Right lobe of liver (tissue), 4 donors: ENCODE measurements at regions not wholly inside any gene's neighbourhood (a gene's known extent, or its start where the extent isn't known, plus 50 kb on each side); places are given as distances from the start of the nearest gene placed in this dataset.

Source experiments
- CTCF ChIP-seq, 4 donors: fragments of 200-600 bp in 3 of 4; fragments of 450-650 bp in 1 of 4; IDR thresholded peaks; one replicate each; pipeline versions ENCODE4 v1.5.1 to v1.8.0; 2016 to 2022; ENCODE audit warnings: antibody characterized with exemption in 4 of 4, mild to moderate bottlenecking in 2 of 4
- POLR2A ChIP-seq: fragments of 450-650 bp; IDR thresholded peaks from one replicate; pipeline ENCODE4 v1.6.1; 2017; ENCODE audit warnings: antibody characterized with exemption, mild to moderate bottlenecking
- donor health status: DM: no; HTN: no; CAD: no.
- donor health status: DM: no; HTN: no; CAD: no.
- donor health status: DM: no; HTN: yes; CAD: no.

- no peak for TF ChIP-seq CTCF (IDR thresholded peaks at IDR 0.05)
- no peak for TF ChIP-seq POLR2A
Observed at GRCh38 chr11:45459491-45459890, 173.3 kb upstream of the SYT13 start.
